ENCODE measurements at regions not wholly inside any gene's neighbourhood (a gene's known extent, or its start where the extent isn't known, plus 50 kb on each side); places are given as distances from the start of the nearest gene placed in this dataset.

- Mint-ChIP-seq H3K27ac (no peak overlapping the region), H3K27me3 (ENCODE audit: low read depth) (peaks cover 12% of the 10 kb centered on the region), H3K9me3 (peaks cover 35% of the 10 kb centered on the region), H3K36me3 (peaks cover 7% of the 10 kb centered on the region), H3K4me1 (peaks cover 12% of the 10 kb centered on the region), H3K4me3 (no peak overlapping the region)
- DNase-seq (ENCODE audit: low spot score) (no peak), ATAC-seq (no peak)
- ChIA-PET CTCF (no interaction called here), POLR2A (no interaction called here)
- TF ChIP-seq CREB1 (CRISPR knock-in tag; IDR thresholded peaks at IDR 0.05) (no peak), GTF2I (CRISPR knock-in tag; conservative IDR thresholded peaks at IDR 0.05) (no peak), MLX (CRISPR knock-in tag; IDR thresholded peaks at IDR 0.05) (no peak), ELF4 (CRISPR knock-in tag; IDR thresholded peaks at IDR 0.05; ENCODE audit: low read depth) (no peak), E2F5 (CRISPR knock-in tag; IDR thresholded peaks at IDR 0.05) (no peak), ATF6 (CRISPR knock-in tag; IDR thresholded peaks at IDR 0.05) (no peak), FOXP4 (CRISPR knock-in tag; IDR thresholded peaks at IDR 0.05) (no peak), SP1 (CRISPR knock-in tag; conservative IDR thresholded peaks at IDR 0.05) (no peak), GRHL2 (CRISPR knock-in tag; IDR thresholded peaks at IDR 0.05; ENCODE audit: insufficient replicate concordance, severe bottlenecking) (no peak), ZNF396 (CRISPR knock-in tag; IDR thresholded peaks at IDR 0.05; ENCODE audit: borderline replicate concordance) (no peak), CREM (CRISPR knock-in tag; IDR thresholded peaks at IDR 0.05) (no peak), PRDM15 (CRISPR knock-in tag; IDR thresholded peaks at IDR 0.05) (no peak)
These were observed 524.4 kb downstream of the SLC16A7 start for GRCh38 chr12:60120199-60120598.

- Mint-ChIP-seq H3K9me3 (peaks cover 44% of the 10 kb centered on the region), H3K27me3 (ENCODE audit: low read depth) (peaks cover 19% of the 10 kb centered on the region), H3K36me3 (peaks cover 35% of the 10 kb centered on the region), H3K4me3 (no peak overlapping the region), H3K4me1 (peaks cover 12% of the 10 kb centered on the region), H3K27ac (no peak overlapping the region)
- POLR2A ChIA-PET: no interaction called here
- no peak for ATAC-seq
- no peak for DNase-seq (ENCODE audit: low spot score)
- CTCF ChIA-PET: no interaction called here
- TF ChIP-seq CDX4 (CRISPR knock-in tag; IDR thresholded peaks at IDR 0.05; ENCODE audit: borderline replicate concordance): no peak
- TF ChIP-seq E2F5 (CRISPR knock-in tag; IDR thresholded peaks at IDR 0.05): no peak
- no peak for TF ChIP-seq IRF1 (CRISPR knock-in tag; IDR thresholded peaks at IDR 0.05)
- no peak for TF ChIP-seq NFE2L1 (CRISPR knock-in tag; IDR thresholded peaks at IDR 0.05)
- no peak for TF ChIP-seq ZNF232 (CRISPR knock-in tag; IDR thresholded peaks at IDR 0.05)
- no peak for TF ChIP-seq TEAD4 (CRISPR knock-in tag; IDR thresholded peaks at IDR 0.05)
- no peak for TF ChIP-seq ZNF532 (CRISPR knock-in tag; IDR thresholded peaks at IDR 0.05; ENCODE audit: borderline replicate concordance)
- TF ChIP-seq FOXP1 (CRISPR knock-in tag; IDR thresholded peaks at IDR 0.05; ENCODE audit: borderline replicate concordance): no peak
- TF ChIP-seq GABPB1 (CRISPR knock-in tag; IDR thresholded peaks at IDR 0.05): no peak
These were observed 527.7 kb downstream of the SLC16A7 start for GRCh38 chr12:60123557-60123956.
